ENCODE measurements at regions not wholly inside any gene's neighbourhood (a gene's known extent, or its start where the extent isn't known, plus 50 kb on each side); places are given as distances from the start of the nearest gene placed in this dataset.

DNA sequence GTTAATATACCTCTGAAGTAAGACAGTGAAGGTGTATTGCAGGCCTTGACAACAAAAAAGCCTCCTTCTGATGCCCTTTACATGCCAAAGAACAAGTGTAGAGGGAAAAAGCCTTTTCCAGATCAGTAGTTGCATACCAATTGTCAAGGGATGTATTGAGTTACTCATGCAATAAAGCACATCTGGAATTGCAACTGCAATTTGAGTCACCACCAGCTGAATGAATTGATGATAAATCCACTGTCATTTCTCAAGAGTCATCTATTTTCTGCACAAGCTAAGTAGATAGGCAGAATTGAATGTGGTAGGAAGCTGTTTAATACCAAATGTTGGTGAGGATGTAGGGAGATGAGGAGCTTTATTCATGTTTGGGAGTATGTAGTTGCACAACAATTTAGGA is 325.9 kb upstream of the SMIM30 start:
- Mint-ChIP-seq H3K4me1 (no peaks in the 10 kb centered on the region), H3K9me3 (no peaks in the 10 kb centered on the region)

DNA sequence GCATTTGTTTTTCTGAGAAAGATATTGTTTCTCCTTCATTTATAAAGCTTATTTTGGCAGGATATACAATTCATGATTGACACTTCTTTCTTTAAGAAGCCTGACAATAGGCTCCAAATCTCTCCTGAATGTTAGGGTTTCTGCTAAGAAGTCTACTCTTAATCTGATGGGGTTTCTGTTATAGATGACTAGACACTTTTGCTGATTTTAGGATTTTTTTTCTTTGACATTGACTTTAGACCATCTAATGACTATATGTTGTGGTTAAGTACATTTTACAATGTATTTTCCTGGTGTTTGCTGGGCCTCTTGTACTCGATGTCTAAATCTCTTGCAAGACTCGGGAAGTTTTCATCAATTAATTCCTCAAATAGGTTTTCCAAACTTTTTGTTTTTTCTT is 321.8 kb upstream of the SMIM30 start:
- no peak overlapping the region for H3K27ac Mint-ChIP-seq
- H3K9me3 Mint-ChIP-seq = peaks cover 18% of the 10 kb centered on the region
- H3K27me3 Mint-ChIP-seq (ENCODE audit: low read depth, poor library complexity) = no peaks in the 10 kb centered on the region
- no peak overlapping the region for H3K4me3 Mint-ChIP-seq
- no peak for DNase-seq
- TF ChIP-seq, protein P1, sequence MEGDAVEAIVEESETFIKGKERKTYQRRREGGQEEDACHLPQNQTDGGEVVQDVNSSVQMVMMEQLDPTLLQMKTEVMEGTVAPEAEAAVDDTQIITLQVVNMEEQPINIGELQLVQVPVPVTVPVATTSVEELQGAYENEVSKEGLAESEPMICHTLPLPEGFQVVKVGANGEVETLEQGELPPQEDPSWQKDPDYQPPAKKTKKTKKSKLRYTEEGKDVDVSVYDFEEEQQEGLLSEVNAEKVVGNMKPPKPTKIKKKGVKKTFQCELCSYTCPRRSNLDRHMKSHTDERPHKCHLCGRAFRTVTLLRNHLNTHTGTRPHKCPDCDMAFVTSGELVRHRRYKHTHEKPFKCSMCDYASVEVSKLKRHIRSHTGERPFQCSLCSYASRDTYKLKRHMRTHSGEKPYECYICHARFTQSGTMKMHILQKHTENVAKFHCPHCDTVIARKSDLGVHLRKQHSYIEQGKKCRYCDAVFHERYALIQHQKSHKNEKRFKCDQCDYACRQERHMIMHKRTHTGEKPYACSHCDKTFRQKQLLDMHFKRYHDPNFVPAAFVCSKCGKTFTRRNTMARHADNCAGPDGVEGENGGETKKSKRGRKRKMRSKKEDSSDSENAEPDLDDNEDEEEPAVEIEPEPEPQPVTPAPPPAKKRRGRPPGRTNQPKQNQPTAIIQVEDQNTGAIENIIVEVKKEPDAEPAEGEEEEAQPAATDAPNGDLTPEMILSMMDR (IDR thresholded peaks at IDR 0.05) = no peak
- no peaks in the 10 kb centered on the region for H3K36me3 Mint-ChIP-seq (ENCODE audit: low read depth)
- H3K4me1 Mint-ChIP-seq = no peaks in the 10 kb centered on the region

More for the DNA sequence above, 325.9 kb upstream of the SMIM30 start:
- Mint-ChIP-seq H3K36me3 (ENCODE audit: low read depth) (no peaks in the 10 kb centered on the region), H3K4me3 (no peak overlapping the region), H3K27ac (no peak overlapping the region), H3K27me3 (ENCODE audit: low read depth, poor library complexity) (no peaks in the 10 kb centered on the region)
- TF ChIP-seq, protein P1 (IDR thresholded peaks at IDR 0.05) = no peak
- DNase-seq = no peak

DNA sequence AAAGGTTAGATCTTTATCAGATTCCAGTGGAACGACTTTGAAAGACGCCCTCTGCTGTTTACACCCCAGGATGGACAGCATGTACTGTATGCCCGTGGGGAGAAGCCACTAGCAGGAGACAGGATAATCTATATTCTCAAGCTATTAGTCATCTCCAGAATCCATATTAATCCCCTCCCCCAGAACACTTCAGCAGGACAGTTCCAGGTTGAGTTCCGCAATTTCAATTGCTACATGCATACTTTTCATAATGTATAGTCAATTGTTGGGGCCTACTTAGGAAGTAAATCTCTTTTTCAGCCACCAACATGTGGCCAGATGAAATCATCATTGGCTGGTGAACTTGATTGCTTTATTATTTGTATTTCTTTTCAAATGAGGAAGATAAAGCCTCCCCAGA is 313.1 kb upstream of the SMIM30 start:
- Mint-ChIP-seq H3K36me3 (ENCODE audit: low read depth) (no peaks in the 10 kb centered on the region), H3K4me3 (no peak overlapping the region), H3K27ac (no peak overlapping the region), H3K4me1 (no peaks in the 10 kb centered on the region), H3K27me3 (ENCODE audit: low read depth, poor library complexity) (no peaks in the 10 kb centered on the region), H3K9me3 (no peaks in the 10 kb centered on the region)
- TF ChIP-seq, protein P1 (IDR thresholded peaks at IDR 0.05) = no peak
- DNase-seq = no peak

DNA sequence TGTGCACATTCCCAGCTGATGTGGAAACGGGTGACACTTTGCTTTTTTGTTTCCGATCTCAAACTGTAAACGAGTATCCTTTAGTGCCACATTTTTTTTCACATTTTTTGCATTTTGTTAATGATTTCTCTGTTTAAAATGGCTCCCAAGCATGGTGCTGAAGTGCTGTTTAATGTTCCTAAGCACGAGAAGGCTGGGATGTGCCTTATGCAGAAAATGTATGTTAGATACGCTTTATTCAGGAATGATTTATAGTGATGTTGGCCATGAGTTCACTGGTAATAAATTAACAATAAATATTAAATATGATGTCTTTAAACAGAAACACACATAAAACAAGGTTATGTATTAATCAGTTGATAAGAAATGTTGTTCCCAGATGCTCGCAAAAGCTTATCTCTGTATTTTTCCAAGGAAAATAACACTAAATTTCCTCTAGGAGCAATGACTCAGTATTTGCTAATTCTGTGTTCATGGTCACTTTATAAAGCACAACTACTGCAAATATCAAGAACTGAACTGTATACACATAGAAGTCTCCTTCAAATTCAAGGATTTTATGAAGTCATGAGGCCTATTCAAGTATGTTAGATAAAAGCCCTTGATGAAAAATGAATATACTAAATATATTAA is 305.9 kb upstream of the SMIM30 start:
- Mint-ChIP-seq H3K4me3 (no peak overlapping the region), H3K4me1 (no peaks in the 10 kb centered on the region), H3K27me3 (ENCODE audit: low read depth, poor library complexity) (peaks cover 2% of the 10 kb centered on the region), H3K27ac (no peak overlapping the region), H3K36me3 (ENCODE audit: low read depth) (no peaks in the 10 kb centered on the region), H3K9me3 (no peaks in the 10 kb centered on the region)
- DNase-seq = no peak
- TF ChIP-seq, protein P1 (IDR thresholded peaks at IDR 0.05) = no peak

- Mint-ChIP-seq H3K27ac (no peak overlapping the region), H3K36me3 (ENCODE audit: low read depth) (no peaks in the 10 kb centered on the region), H3K4me3 (no peak overlapping the region), H3K4me1 (no peaks in the 10 kb centered on the region), H3K27me3 (ENCODE audit: low read depth, poor library complexity) (peaks cover 2% of the 10 kb centered on the region), H3K9me3 (no peaks in the 10 kb centered on the region)
- TF ChIP-seq, protein P1 (IDR thresholded peaks at IDR 0.05) = peak; percentile 75
- DNase-seq = peak; percentile 80
These were observed 303.5 kb upstream of the SMIM30 start for GRCh38 chr7:113421696-113422330.

Measured in nephron progenitor cell (in vitro differentiated cells).